ENCODE measurements at regions not wholly inside any gene's neighbourhood (a gene's known extent, or its start where the extent isn't known, plus 50 kb on each side); places are given as distances from the start of the nearest gene placed in this dataset.

GRCh38 chr2:205850132-205850531 is 167.8 kb downstream of the NRP2 start:
- TF ChIP-seq POLR2A (IDR thresholded peaks at IDR 0.05), result no peak
- TF ChIP-seq CTCF (IDR thresholded peaks at IDR 0.05), result no peak
- no peak for TF ChIP-seq POLR2AphosphoS5 (IDR thresholded peaks at IDR 0.05)
